Activated naive CD8-positive, alpha-beta T cell (primary cell): ENCODE measurements at regions not wholly inside any gene's neighbourhood (a gene's known extent, or its start where the extent isn't known, plus 50 kb on each side); places are given as distances from the start of the nearest gene placed in this dataset.
"Not testable (repeated sequence)": the region's sequence is repeated elsewhere in the genome, so short reads cannot be mapped to it uniquely, and the experiment has no call there.

Experiments
- H3K27ac Mint-ChIP-seq: one replicate; pipeline ENCODE4 v1.8.0; 2021; ENCODE audit warnings: mixed read lengths
- H3K27me3 Mint-ChIP-seq: one replicate; pipeline ENCODE4 v1.8.0; 2021; ENCODE audit warnings: mixed read lengths
- H3K36me3 Mint-ChIP-seq: one replicate; pipeline ENCODE4 v1.8.0; 2021; ENCODE audit warnings: mixed read lengths
- H3K4me1 Mint-ChIP-seq: one replicate; pipeline ENCODE4 v1.8.0; 2021; ENCODE audit warnings: low read depth, mixed read lengths
- H3K4me3 Mint-ChIP-seq: one replicate; pipeline ENCODE4 v1.8.0; 2021; ENCODE audit warnings: mild to moderate bottlenecking, mixed read lengths
- H3K9me3 Mint-ChIP-seq: one replicate; pipeline ENCODE4 v1.8.0; 2021; ENCODE audit warnings: low read depth, mixed read lengths

GRCh38 chr6:99668036-99668705, 61.5 kb downstream of the PRDM13 start:
- Mint-ChIP-seq H3K9me3 (no peaks in the 10 kb centered on the region), H3K4me1 (no peaks in the 10 kb centered on the region), H3K27ac (no peak overlapping the region), H3K4me3 (no peak overlapping the region), H3K27me3 (peaks cover 2% of the 10 kb centered on the region), H3K36me3 (no peaks in the 10 kb centered on the region)

DNA sequence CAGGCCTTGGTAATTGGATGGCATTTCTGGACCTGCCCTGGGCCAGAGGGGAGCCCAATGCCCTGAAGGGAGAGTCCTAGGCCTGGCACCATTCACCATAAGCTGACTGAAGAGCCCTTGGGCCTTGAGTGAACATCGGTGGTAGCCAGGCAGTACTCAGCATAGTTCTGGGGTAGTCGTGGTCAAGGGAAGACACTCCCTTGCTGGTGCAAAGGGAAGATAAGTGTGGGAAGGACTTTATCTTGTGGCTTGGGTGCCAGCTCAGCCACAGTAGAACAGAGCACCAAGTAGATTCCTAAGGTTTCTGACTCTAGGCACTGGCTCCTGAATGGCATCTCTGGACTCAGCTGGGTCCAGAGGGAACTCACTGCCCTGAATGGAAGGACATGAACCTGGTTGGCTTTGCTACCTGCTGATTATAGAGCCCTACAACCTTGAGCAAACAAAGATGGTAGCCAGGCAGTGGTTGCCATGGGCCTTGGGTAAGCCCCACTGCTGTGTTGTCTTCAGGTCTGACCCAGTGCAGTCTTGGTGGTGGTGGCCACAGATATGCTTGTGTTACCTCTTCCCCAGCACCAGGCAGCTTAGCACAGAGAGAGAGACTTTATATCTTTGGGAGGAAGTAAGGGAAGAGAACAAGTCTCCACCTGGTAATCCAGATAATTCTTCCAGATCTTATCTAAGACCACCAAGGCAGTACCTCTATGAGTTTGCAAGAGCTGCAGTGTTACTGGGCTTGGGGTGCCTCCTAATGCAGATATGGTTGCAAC, 83.5 kb downstream of the PRDM13 start:
- H3K4me1 Mint-ChIP-seq: no peaks in the 10 kb centered on the region
- no peak overlapping the region for H3K4me3 Mint-ChIP-seq
- H3K27ac Mint-ChIP-seq: no peak overlapping the region
- H3K9me3 Mint-ChIP-seq: peaks cover 8% of the 10 kb centered on the region
- H3K36me3 Mint-ChIP-seq: no peaks in the 10 kb centered on the region
- H3K27me3 Mint-ChIP-seq: peaks cover 20% of the 10 kb centered on the region

DNA sequence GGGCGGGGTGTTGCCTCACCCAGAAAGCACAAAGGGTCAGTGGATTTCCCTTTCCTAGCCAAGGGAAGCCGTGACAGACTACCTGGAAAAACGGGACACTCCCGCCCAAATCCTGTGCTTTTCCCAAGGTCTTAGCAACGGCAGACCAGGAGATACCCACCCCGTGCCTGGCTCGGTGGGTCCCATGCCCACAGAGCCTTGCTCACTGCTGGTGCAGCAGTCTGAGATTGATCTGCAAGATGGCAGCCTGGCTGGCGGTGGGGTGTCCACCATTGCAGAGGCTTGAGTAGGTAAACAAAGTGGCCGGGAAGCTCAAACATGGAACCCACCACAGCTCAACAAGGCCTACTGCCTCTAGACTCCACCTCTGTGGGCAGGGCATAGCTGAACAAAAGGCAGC, 95.7 kb downstream of the PRDM13 start:
- not testable (repeated sequence) for H3K4me1 Mint-ChIP-seq, H3K36me3 Mint-ChIP-seq, H3K4me3 Mint-ChIP-seq, H3K9me3 Mint-ChIP-seq, H3K27ac Mint-ChIP-seq
- peaks cover 18% of the 10 kb centered on the region for H3K27me3 Mint-ChIP-seq

DNA sequence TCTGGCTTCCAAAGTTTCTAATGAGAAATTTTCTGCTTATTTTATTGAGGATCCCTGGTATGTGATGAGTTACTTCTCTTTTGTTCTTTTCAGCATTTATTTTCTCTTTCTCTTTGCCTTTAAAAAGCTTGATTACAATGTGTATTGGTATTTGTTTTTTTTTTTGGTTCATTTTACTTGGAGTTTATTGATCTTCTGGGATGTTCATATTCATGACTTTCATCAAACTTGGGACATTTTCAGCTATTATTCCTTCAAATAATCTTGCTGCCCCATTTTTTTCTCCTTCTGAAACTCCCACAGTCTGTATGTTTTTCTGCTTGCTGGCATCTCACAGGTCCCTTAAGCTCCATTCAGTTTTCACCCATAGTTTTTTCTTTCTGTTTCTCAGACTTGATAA, 102.4 kb downstream of the PRDM13 start:
- H3K4me1 Mint-ChIP-seq: no peaks in the 10 kb centered on the region
- H3K9me3 Mint-ChIP-seq: peaks cover 4% of the 10 kb centered on the region
- peaks cover 4% of the 10 kb centered on the region for H3K27me3 Mint-ChIP-seq
- no peak overlapping the region for H3K27ac Mint-ChIP-seq
- H3K36me3 Mint-ChIP-seq: no peaks in the 10 kb centered on the region
- H3K4me3 Mint-ChIP-seq: no peak overlapping the region

DNA sequence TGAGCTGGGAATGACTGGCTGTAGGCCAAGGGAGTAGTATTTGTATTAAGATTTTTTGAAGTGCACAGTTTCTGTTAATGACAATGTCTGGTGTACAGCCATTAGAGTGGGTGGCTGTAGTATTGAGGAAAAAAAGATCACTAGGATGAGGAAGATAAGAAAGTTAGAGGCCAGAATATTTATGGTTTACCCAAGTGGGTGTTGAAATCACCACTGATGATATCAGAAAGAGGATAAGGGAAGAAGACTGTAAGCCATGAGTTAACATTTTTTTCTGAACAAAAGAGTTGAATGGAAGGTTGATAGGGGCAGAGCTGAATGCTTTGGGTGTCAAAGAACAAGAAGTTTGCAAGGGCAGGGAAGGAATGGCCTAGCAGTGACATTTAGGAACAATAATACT, 104.7 kb downstream of the PRDM13 start:
- Mint-ChIP-seq H3K4me3 (no peak overlapping the region), H3K27me3 (peaks cover 6% of the 10 kb centered on the region), H3K27ac (no peak overlapping the region), H3K4me1 (no peaks in the 10 kb centered on the region), H3K36me3 (no peaks in the 10 kb centered on the region), H3K9me3 (peaks cover 2% of the 10 kb centered on the region)

DNA sequence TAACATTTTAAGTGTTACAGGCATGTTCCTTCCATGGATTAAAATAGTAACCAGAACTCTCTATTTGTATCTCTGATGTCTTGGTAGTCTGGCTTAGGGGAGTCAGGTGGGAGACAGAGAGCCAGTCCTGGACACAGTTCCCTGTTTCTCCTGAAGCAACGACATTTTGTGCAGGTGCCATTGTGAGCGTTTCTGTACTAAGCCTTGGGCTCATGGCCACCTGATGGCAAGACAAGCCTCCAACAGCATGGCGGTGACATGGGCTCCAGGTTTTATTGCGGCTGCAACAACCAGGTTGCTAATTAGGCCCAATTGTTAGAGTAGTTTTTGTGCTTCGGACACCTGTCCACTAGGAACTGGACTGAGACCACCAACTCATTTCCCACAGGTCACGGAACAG, 105.3 kb downstream of the PRDM13 start:
- H3K27ac Mint-ChIP-seq: no peak overlapping the region
- no peaks in the 10 kb centered on the region for H3K4me1 Mint-ChIP-seq
- H3K36me3 Mint-ChIP-seq: no peaks in the 10 kb centered on the region
- peaks cover 3% of the 10 kb centered on the region for H3K9me3 Mint-ChIP-seq
- peaks cover 11% of the 10 kb centered on the region for H3K27me3 Mint-ChIP-seq
- no peak overlapping the region for H3K4me3 Mint-ChIP-seq

- H3K36me3 Mint-ChIP-seq: no peaks in the 10 kb centered on the region
- no peak overlapping the region for H3K4me3 Mint-ChIP-seq
- H3K9me3 Mint-ChIP-seq: peaks cover 3% of the 10 kb centered on the region
Measured at GRCh38 chr6:99712519-99712918, 105.9 kb downstream of the PRDM13 start.

DNA sequence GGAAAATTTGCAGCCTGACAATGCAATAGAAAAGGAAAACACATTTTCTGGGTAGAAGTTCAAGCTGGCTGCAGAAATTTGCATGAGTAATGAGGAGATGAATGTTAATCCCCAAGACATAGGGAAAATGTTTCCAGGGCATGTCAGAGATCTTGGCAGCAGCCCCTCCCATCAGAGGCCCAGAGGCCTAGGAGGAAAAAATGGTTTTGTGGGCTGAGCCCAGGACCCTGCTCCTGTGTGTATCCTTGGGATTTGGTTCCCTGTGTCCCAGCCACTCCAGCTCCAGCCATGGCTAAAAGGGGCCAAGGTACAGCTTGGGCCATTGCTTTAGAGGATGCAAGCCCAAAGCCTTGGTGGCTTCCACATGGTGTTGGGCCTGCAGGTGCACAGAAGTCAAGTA, 115.4 kb downstream of the PRDM13 start:
- H3K4me3 Mint-ChIP-seq, H3K9me3 Mint-ChIP-seq, H3K36me3 Mint-ChIP-seq, H3K27ac Mint-ChIP-seq, H3K4me1 Mint-ChIP-seq: not testable (repeated sequence)
- peaks cover 23% of the 10 kb centered on the region for H3K27me3 Mint-ChIP-seq

More at GRCh38 chr6:99712519-99712918, 105.9 kb downstream of the PRDM13 start:
- Mint-ChIP-seq H3K4me1 (no peaks in the 10 kb centered on the region), H3K27me3 (peaks cover 11% of the 10 kb centered on the region), H3K27ac (no peak overlapping the region)

GRCh38 chr6:99730237-99730636, 123.6 kb downstream of the PRDM13 start:
- H3K4me1 Mint-ChIP-seq, H3K4me3 Mint-ChIP-seq, H3K27ac Mint-ChIP-seq, H3K36me3 Mint-ChIP-seq, H3K9me3 Mint-ChIP-seq: not testable (repeated sequence)
- H3K27me3 Mint-ChIP-seq: peaks cover 15% of the 10 kb centered on the region

DNA sequence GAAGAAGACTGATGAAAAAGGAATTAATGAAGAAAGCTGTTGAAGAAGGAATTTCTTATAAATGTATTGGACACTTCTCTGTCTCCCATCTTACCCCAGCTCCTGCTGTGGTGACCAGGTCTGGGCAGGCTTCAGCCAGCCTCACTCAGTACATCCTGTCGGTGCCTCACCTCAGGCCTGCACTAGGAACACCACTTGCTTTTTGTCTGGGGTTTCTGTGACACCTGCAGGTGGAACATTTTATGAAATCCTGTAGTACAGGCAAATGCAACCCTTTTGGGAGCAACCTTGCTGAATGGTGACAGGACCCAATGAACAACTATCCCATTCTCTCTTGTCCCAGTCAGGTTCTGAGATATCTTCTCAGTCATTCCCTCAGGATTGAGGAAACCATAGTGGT, 129.7 kb downstream of the PRDM13 start:
- no peaks in the 10 kb centered on the region for H3K4me1 Mint-ChIP-seq
- no peaks in the 10 kb centered on the region for H3K9me3 Mint-ChIP-seq
- H3K4me3 Mint-ChIP-seq: no peak overlapping the region
- H3K27me3 Mint-ChIP-seq: peaks cover 32% of the 10 kb centered on the region
- no peak overlapping the region for H3K27ac Mint-ChIP-seq
- no peaks in the 10 kb centered on the region for H3K36me3 Mint-ChIP-seq

DNA sequence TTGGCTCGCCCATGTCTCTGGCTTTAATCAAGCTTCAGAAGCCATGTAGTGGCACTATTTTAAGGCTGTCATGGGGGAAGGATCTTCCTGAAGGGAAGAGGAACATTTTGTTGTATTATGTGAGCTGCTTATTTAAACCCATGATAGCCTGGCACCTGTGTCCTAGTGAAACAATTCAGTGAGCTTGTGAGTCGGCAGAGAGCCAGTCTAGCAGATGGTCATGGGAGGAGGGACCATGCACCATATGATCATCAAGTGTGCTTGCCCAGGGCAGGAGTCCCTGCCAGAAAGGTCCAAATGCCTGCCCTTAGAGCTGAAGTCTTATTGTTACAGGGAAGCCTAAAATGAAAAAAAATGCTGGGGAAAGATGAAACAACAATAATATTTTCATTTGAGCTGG, 132.9 kb downstream of the PRDM13 start:
- no peak overlapping the region for H3K27ac Mint-ChIP-seq
- H3K4me1 Mint-ChIP-seq: no peaks in the 10 kb centered on the region
- no peaks in the 10 kb centered on the region for H3K36me3 Mint-ChIP-seq
- no peaks in the 10 kb centered on the region for H3K9me3 Mint-ChIP-seq
- peaks cover 38% of the 10 kb centered on the region for H3K27me3 Mint-ChIP-seq
- no peak overlapping the region for H3K4me3 Mint-ChIP-seq

DNA sequence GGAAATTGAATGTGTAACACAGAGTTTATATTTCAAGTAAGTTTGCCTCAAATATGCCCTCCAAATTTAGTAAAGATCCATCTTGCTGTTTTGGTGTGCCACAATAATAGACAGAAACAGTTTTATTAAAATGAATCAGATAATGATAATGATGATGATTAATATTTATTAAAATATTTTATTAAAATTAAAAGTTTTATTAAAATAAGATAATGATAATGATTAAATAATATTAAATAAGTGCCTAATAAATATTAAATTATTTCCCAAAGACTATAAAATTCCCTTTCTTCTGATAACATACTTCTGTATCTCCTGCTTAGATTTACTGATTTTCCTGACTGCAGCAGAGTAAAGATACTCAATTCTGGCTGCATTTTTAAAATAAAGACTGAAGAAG, 134.5 kb downstream of the PRDM13 start:
- H3K36me3 Mint-ChIP-seq: no peaks in the 10 kb centered on the region
- H3K4me1 Mint-ChIP-seq: no peaks in the 10 kb centered on the region
- H3K27me3 Mint-ChIP-seq: peaks cover 37% of the 10 kb centered on the region
- no peak overlapping the region for H3K4me3 Mint-ChIP-seq
- H3K27ac Mint-ChIP-seq: no peak overlapping the region
- H3K9me3 Mint-ChIP-seq: no peaks in the 10 kb centered on the region

DNA sequence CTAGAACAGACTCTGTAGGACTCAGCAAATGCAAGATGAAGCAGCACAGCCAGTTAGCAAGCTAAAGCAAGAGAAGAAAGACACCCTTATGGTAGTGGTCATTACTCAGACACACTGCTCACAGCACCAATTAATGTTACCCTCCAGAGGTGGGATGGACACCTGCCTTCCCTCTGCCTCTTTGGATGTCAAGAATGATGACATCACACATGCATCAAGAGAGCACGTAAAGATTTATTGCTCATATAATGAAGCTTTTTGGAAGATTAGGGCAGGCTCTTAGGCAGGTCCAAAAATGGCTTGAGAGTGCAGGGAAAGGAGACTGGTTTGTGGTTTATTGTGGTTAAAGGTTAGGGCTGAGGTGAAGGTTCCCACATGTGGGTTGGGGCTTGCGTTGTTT, 137.0 kb downstream of the PRDM13 start:
- Mint-ChIP-seq H3K4me3 (no peak overlapping the region), H3K27ac (no peak overlapping the region), H3K36me3 (no peaks in the 10 kb centered on the region), H3K9me3 (no peaks in the 10 kb centered on the region), H3K4me1 (no peaks in the 10 kb centered on the region), H3K27me3 (peaks cover 30% of the 10 kb centered on the region)

DNA sequence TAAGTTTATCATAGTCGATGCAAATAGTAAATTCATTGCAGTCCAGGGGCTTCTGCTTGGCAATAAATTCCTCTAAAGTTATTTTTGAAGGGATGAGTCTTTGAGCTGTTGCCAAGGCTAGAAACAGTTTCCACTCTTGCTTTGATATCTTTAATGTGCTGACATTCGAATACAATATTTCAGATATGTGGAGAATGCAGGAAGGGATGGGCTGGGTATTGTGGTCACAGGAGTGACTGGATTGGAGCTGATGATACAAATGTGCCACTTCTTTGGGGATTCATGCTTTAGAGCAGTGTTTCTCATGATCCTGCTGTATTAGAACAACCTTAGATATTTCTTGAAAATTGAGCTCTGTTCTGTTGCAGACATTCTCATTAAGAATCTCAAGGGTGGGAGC, 139.0 kb downstream of the PRDM13 start:
- H3K4me1 Mint-ChIP-seq: no peaks in the 10 kb centered on the region
- no peaks in the 10 kb centered on the region for H3K9me3 Mint-ChIP-seq
- H3K27me3 Mint-ChIP-seq: peaks cover 18% of the 10 kb centered on the region
- H3K4me3 Mint-ChIP-seq: no peak overlapping the region
- no peak overlapping the region for H3K27ac Mint-ChIP-seq
- no peaks in the 10 kb centered on the region for H3K36me3 Mint-ChIP-seq

DNA sequence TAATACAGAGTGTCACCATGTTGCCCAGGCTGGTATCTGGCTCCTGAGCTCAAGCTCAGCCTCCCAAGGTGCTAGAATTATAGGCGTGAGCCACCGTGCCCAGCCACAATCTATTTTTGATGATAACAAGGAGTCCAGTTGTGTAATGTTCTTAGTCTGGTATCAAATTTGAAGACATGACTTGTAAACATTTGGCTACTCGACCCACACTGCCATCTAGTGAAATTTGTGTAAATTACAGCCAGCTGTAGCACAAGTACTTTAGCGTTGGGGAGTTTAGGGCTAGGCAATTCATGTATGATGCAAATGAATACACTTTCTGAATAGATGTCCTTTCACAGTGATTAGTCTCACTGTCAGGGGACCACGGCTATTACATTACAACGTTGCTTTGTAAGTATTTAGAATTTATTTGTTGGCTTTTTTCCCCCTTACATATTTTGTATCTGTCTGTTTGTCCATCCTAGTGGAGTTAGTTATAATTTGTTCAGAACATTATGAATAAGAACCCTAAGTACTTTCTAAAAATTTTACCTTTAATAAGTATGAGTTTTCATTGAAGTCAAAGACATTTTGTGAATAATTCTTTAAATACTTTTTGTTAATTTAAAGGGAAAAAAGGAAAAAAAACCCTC, 139.7 kb downstream of the PRDM13 start:
- Mint-ChIP-seq H3K9me3 (no peaks in the 10 kb centered on the region), H3K27ac (no peak overlapping the region), H3K36me3 (no peaks in the 10 kb centered on the region), H3K4me1 (no peaks in the 10 kb centered on the region), H3K27me3 (peaks cover 15% of the 10 kb centered on the region), H3K4me3 (no peak overlapping the region)
